Keratinocyte (primary cell): ENCODE measurements at regions not wholly inside any gene's neighbourhood (a gene's known extent, or its start where the extent isn't known, plus 50 kb on each side); places are given as distances from the start of the nearest gene placed in this dataset.

Experiments
- DNase-seq: peaks from one replicate; pipeline ENCODE4 v3.0.0-alpha.2; 2011; ENCODE audit warnings: low read depth, missing footprints, low spot score
- FAIRE-seq: peaks from 2 replicates; lab custom pipeline; 2011; peaks lifted over from hg19 to GRCh38; lab: Jason Lieb, UNC
- H2AFZ ChIP-seq: 2 replicates; pipeline ENCODE4 v1.6.0; 2012; ENCODE audit warnings: low read length, control low read depth, inconsistent platforms; ENCODE audit not compliant: control insufficient read depth
- H3K27ac ChIP-seq: 2 replicates; pipeline ENCODE4 v1.5.1; 2011; ENCODE audit warnings: low read length; ENCODE audit not compliant: control insufficient read depth, insufficient read depth
- H3K27me3 ChIP-seq: 3 replicates; pipeline ENCODE4 v1.6.0; 2011; ENCODE audit warnings: low read length; ENCODE audit not compliant: control insufficient read depth, insufficient read depth; ENCODE audit errors: extremely low read depth
- H3K36me3 ChIP-seq, 2 experiments: 2 replicates in 1 of 2; 3 replicates in 1 of 2; pipeline ENCODE4 v1.5.1; 2011; ENCODE audit warnings: low read length in 2 of 2, mild to moderate bottlenecking in 1 of 2; ENCODE audit not compliant: control insufficient read depth in 2 of 2, insufficient read depth in 2 of 2; ENCODE audit errors: extremely low read depth in 1 of 2
- H3K4me1 ChIP-seq: 3 replicates; pipeline ENCODE4 v1.5.1; 2011; ENCODE audit warnings: low read length; ENCODE audit not compliant: control insufficient read depth, insufficient read depth; ENCODE audit errors: extremely low read depth
- H3K4me2 ChIP-seq: 3 replicates; pipeline ENCODE4 v1.6.0; 2011; ENCODE audit warnings: low read depth, low read length; ENCODE audit not compliant: control insufficient read depth, insufficient read depth; ENCODE audit errors: extremely low read depth
- H3K4me3 ChIP-seq, 3 experiments: fragments of 200-600 bp in 1 of 3; sonication (generic) in 1 of 3; 2 replicates in 2 of 3; 3 replicates in 1 of 3; pipeline ENCODE4 v1.5.1; 2011 to 2016; ENCODE audit warnings: low read length in 3 of 3, mild to moderate bottlenecking in 3 of 3, control low read depth in 2 of 3, inconsistent platforms in 1 of 3, low read depth in 1 of 3, mixed read lengths in 1 of 3, mixed run types in 1 of 3, moderate library complexity in 1 of 3; ENCODE audit not compliant: control insufficient read depth in 2 of 3, insufficient read depth in 2 of 3; ENCODE audit errors: extremely low read depth in 1 of 3
- H3K79me2 ChIP-seq: 2 replicates; pipeline ENCODE4 v1.6.0; 2012; ENCODE audit warnings: low read length; ENCODE audit not compliant: control insufficient read depth, insufficient read depth
- H3K9ac ChIP-seq: 3 replicates; pipeline ENCODE4 v1.6.0; 2011; ENCODE audit warnings: low read length; ENCODE audit not compliant: control insufficient read depth, insufficient read depth; ENCODE audit errors: extremely low read depth
- H3K9me1 ChIP-seq: 3 replicates; pipeline ENCODE4 v1.6.0; 2011; ENCODE audit warnings: low read length; ENCODE audit not compliant: control insufficient read depth, insufficient read depth; ENCODE audit errors: extremely low read depth
- H3K9me3 ChIP-seq: 2 replicates; pipeline ENCODE4 v1.5.1; 2012; ENCODE audit warnings: low read depth, low read length; ENCODE audit not compliant: control insufficient read depth
- H4K20me1 ChIP-seq: 3 replicates; pipeline ENCODE4 v1.6.0; 2011; ENCODE audit warnings: low read length; ENCODE audit not compliant: control insufficient read depth, insufficient read depth; ENCODE audit errors: extremely low read depth
- EZH2 ChIP-seq: IDR thresholded peaks from one replicate; pipeline ENCODE4 v1.6.1; 2012; ENCODE audit warnings: inconsistent platforms, mild to moderate bottlenecking, low read length, moderate library complexity
- dilution Hi-C: fragments of 300-500 bp; cut with MboI; formaldehyde crosslinking; loops from one replicate; pipeline ENCODE4 v1.7.0; 2020; ENCODE audit warnings: low sequenced_read_pairs; ENCODE audit not compliant: extremely low pct_ligation_motif_present
- TF ChIP-seq, protein P1 (sequence below), 3 experiments: IDR thresholded peaks in 1 of 3; conservative IDR thresholded peaks in 1 of 3; optimal IDR thresholded peaks in 1 of 3; 2 replicates in 2 of 3; 3 replicates in 1 of 3; pipeline versions ENCODE3 to v1.5.1; 2011; ENCODE audit warnings: low read length in 3 of 3, mild to moderate bottlenecking in 3 of 3, moderate library complexity in 2 of 3, control low read depth in 1 of 3, inconsistent platforms in 1 of 3; ENCODE audit not compliant: insufficient read depth in 2 of 3; ENCODE audit errors: extremely low read depth in 1 of 3

DNA sequence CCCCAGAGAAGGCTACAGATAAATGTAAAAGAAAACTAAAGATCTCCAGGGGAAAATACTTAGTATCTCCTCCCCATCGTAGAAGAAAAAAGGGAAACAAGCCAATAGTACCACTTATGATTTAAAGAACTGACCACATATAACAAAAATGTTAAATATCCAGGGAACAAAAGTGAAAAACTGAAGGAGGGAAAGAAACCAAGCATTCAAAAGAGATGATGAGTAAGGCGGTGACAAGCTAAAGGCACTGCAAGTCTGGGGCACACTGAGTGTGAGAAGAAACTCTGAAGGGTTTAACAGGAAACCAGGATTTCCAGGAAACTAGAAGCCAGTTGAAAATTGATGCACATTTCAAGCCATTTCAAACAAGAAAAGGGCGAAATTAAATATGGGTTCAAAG, 226.3 kb downstream of the AHR start:
- no peaks in the 10 kb centered on the region for H3K27me3 ChIP-seq
- DNase-seq: no peak
- no peaks in the 10 kb centered on the region for H4K20me1 ChIP-seq
- FAIRE-seq: no peak
- no peak overlapping the region for H3K4me3 ChIP-seq
- no peak overlapping the region for H3K9ac ChIP-seq
- no peaks in the 10 kb centered on the region for H3K9me1 ChIP-seq
- no peaks in the 10 kb centered on the region for H3K79me2 ChIP-seq
- H2AFZ ChIP-seq: no peak overlapping the region
- dilution Hi-C loops: no loop called here
- peaks cover 19% of the 10 kb centered on the region for H3K4me1 ChIP-seq
- H3K4me2 ChIP-seq: no peak overlapping the region
- TF ChIP-seq, protein P1, sequence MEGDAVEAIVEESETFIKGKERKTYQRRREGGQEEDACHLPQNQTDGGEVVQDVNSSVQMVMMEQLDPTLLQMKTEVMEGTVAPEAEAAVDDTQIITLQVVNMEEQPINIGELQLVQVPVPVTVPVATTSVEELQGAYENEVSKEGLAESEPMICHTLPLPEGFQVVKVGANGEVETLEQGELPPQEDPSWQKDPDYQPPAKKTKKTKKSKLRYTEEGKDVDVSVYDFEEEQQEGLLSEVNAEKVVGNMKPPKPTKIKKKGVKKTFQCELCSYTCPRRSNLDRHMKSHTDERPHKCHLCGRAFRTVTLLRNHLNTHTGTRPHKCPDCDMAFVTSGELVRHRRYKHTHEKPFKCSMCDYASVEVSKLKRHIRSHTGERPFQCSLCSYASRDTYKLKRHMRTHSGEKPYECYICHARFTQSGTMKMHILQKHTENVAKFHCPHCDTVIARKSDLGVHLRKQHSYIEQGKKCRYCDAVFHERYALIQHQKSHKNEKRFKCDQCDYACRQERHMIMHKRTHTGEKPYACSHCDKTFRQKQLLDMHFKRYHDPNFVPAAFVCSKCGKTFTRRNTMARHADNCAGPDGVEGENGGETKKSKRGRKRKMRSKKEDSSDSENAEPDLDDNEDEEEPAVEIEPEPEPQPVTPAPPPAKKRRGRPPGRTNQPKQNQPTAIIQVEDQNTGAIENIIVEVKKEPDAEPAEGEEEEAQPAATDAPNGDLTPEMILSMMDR (optimal IDR thresholded peaks at IDR 0.05 in 1 of 3, IDR thresholded peaks at IDR 0.05 in 1 of 3, conservative IDR thresholded peaks at IDR 0.05 in 1 of 3; ENCODE audit: extremely low read depth in 1 of 3, insufficient read depth in 2 of 3, low read length in 3 of 3): no peak
- TF ChIP-seq EZH2: no peak
- no peaks in the 10 kb centered on the region for H3K36me3 ChIP-seq
- peak overlapping the region; percentile 27 for H3K27ac ChIP-seq
- H3K9me3 ChIP-seq: no peaks in the 10 kb centered on the region

DNA sequence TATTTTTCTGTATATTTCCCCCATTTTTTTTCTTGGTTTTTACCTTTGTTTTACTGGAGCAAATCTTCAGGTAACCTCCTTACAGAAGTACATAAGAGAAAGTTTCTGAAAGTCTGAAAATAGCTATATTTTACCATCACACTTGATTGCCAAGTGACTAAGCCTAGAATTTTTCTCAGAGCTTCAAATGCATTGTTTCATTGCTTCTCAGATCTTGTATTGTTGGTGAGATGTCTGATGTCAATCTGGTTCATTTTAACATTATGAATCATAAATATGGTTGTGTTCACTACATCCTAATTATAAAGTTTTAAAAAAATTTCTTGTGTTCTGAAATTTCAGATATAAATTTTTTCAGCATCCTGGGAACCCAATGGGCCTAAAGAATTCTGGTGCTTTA, 228.2 kb downstream of the AHR start:
- Histone ChIP-seq H3K27me3 (no peaks in the 10 kb centered on the region), H4K20me1 (no peaks in the 10 kb centered on the region), H3K4me1 (peaks cover 10% of the 10 kb centered on the region), H3K9me3 (no peaks in the 10 kb centered on the region), H2AFZ (no peak overlapping the region), H3K9ac (no peak overlapping the region), H3K9me1 (no peaks in the 10 kb centered on the region), H3K79me2 (no peaks in the 10 kb centered on the region), H3K36me3 (no peaks in the 10 kb centered on the region), H3K4me3 (no peak overlapping the region), H3K4me2 (no peak overlapping the region), H3K27ac (no peak overlapping the region)
- FAIRE-seq (no peak), DNase-seq (no peak)
- dilution Hi-C loops: no loop called here
- no peak for TF ChIP-seq EZH2
- TF ChIP-seq, protein P1 (optimal IDR thresholded peaks at IDR 0.05 in 1 of 3, IDR thresholded peaks at IDR 0.05 in 1 of 3, conservative IDR thresholded peaks at IDR 0.05 in 1 of 3; ENCODE audit: extremely low read depth in 1 of 3, insufficient read depth in 2 of 3, low read length in 3 of 3): no peak
